Activated CD4-positive, alpha-beta T cell treated with anti-CD3 and anti-CD28 coated beads for 4 hours (primary cell): ENCODE measurements at regions not wholly inside any gene's neighbourhood (a gene's known extent, or its start where the extent isn't known, plus 50 kb on each side); places are given as distances from the start of the nearest gene placed in this dataset.
"Not testable (repeated sequence)": the region's sequence is repeated elsewhere in the genome, so short reads cannot be mapped to it uniquely, and the experiment has no call there.

Experiments used
- DNase-seq, 2 donors: peaks; one replicate each; pipeline ENCODE4 v3.0.0-alpha.2; 2020

DNA sequence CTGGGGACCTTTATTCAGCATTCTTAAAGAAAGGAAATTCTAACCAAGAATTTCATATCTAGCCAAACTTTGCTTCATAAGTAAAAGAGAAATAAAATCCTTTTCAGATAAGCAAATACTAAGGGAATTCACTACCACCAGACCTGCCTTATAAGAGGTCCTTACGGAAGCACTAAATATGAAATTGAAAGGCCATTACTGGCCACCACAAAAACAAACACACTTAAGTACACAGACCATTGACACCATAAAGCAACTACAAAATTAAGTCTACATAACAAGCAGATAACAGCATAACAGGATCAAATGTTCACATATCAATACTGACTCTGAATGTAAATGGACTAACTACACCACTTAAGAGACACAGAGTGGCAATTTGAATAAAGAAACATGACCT lies 361.4 kb upstream of the POU5F2 start:
- DNase-seq, result no peak

DNA sequence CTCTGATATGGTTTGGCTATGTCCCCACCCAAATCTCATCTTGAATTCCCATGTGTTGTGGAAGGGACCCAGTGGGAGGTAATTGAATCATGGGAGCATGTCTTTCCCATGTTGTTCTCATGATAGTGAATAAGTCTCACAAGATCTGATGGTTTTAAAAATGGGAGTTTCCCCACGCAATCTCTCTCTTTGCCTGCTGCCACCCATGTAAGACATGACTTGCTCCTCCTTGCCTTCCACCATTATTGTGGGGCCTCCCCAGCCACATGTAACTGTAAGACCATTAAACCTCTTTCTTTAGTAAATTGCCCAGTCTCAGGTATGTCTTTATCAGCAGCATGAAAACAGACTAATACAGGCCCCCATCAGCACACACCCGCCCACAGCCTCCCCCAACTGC lies 356.0 kb upstream of the POU5F2 start:
- DNase-seq, result not testable (repeated sequence)

DNA sequence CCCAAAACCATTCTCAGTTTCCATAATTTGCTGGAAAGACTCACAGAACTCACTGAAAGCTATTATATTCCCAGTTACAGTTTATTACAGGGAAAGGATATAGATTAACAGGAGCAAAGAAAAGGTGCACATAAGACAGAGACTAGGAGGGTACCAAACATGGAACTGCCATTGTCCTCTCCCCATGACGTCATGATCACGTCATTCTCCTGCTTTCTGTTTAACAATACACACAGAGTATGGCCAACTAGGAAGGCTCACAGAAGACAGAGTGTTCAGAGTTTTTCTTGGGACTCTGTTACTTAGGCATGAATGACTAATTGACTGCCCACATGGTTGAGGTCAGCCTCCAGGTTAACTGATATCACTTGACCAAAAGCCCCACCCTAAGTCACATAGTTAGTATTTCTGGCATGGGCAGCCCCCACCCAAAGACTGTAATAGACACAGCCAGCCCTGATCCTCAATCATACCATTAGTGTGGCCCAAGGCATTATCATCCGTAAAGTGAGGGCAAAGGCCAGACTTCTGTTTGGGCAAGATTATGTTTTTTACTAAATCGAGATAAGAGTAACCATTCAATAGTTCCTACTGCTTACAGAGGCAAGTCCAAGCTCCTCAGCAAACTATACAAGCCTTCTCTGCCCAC lies 353.5 kb upstream of the POU5F2 start:
- DNase-seq, result no peak

DNA sequence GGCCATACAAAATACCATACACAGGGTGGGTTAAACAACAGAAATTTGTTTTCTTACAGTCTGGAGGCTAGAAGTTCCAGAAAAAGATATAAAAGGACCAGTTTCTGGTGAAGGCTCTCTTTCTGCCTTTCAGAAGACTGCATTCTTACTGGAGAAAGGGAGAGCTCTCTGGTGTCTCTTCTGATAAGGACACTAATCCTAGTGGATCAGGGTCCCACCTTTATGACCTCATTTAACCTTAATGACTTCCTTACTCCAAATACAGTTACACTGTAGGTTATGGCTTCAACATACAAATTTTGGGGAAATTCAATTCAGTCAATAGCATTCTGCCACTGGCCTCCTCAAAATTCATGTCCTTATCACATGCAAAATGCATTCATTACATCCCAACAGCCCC lies 351.9 kb upstream of the POU5F2 start:
- DNase-seq, result no peak

DNA sequence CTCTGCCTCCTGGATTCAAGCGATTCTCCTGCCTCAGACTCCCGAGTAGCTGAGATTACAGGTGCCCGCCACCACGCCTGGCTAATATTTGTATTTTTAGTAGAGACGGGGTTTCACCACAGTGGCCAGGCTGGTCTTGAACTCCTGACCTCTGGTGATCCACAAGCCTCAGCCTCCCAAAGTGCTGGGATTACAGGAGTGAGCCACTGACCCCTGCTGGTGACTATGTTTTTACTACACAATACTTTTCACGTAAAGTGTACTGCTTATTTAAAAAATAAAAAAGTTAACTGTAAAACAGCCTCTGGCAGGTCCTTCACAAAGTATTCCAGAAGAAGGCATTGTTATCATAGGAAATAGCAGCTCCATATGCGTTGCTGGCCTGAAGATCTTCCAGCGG lies 345.2 kb upstream of the POU5F2 start:
- DNase-seq, result not testable (repeated sequence)

DNA sequence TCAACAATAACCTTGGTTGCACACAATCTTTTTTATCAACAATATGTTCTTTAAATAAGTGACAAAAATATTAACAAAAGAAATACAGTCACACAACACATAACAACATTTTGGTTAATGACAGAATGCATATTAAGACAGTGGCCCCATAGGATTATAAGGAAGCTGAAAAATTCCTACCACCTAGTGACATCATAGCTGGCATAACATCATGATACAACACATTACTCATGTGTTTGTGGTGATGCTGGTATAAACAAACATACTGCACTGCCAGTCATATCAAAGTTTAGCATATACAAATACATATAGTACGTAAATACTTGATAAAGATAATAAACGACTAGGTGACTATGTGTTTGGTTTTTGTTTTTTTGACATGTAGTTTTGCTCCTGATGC lies 344.8 kb upstream of the POU5F2 start:
- no peak for DNase-seq

DNA sequence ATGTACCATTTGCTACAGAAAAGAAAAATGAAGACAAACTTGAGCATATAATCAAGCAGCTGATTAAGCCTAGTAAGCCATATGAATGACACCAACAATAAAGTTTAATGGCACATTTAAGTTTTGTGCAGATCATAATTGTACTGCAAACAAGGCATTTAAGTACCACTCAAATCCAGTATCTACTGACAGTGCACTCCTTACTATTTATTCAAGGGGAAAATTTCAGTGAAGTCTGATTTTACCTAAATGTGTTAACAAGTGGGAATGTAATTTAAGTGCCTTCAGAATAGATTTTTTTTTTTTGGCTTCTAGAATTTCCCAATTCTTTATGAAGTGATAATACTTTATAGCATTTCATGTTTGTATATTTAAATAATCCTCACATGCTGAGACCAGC lies 341.0 kb upstream of the POU5F2 start:
- DNase-seq, result no peak

DNA sequence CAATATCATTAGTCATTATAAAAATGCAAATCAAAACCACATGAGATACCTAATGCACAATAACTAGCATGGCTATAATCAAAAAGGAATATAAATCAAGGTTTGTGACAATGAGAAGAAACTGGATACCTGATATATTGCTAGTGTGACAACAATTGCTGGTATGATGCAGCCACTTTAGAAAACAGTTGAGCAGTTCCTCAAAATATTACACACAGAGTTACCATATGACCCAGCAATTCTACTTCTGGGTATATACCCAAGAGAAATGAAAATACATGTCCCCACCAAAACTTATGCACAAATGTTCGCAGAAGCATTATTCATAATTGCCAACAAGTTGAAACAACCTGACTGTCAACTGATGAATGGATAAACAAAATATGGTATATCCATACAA lies 339.7 kb upstream of the POU5F2 start:
- no peak for DNase-seq

DNA sequence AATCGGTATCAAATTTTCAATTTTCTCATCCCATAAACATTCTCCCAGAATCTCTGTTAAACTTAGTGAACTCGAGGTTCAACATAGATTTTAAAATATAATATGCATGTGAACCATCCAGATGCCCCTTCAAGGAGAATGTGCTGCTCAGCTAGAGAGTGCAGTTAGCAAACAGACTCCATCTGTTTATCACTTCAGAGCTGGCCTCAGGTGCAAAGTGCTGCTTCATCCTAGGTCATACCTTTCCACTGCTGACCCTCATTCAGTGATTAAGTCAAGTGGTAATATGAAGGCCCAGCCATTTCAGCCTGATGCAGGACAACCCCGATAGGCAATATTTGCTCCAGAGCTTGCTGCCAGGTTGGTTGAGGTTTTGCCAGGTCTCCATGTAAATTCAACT lies 339.0 kb upstream of the POU5F2 start:
- DNase-seq, result no peak

DNA sequence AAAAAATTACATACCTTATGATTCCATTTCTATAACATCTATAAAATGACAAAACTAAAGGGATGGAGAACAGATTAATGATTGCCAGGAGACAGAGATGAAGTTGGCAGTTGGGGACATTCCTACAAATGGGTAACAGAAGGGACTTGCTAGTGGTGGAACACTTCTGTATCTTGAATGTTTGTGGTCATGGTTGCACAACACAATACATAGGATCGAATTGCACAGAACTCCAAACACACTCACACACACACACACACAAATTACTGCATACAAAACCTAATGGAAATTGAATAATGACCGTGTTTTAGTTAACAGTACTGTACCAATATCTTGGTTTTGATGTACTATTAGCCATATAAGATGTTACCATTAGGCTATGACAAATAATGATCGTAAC lies 330.7 kb upstream of the POU5F2 start:
- no peak for DNase-seq

DNA sequence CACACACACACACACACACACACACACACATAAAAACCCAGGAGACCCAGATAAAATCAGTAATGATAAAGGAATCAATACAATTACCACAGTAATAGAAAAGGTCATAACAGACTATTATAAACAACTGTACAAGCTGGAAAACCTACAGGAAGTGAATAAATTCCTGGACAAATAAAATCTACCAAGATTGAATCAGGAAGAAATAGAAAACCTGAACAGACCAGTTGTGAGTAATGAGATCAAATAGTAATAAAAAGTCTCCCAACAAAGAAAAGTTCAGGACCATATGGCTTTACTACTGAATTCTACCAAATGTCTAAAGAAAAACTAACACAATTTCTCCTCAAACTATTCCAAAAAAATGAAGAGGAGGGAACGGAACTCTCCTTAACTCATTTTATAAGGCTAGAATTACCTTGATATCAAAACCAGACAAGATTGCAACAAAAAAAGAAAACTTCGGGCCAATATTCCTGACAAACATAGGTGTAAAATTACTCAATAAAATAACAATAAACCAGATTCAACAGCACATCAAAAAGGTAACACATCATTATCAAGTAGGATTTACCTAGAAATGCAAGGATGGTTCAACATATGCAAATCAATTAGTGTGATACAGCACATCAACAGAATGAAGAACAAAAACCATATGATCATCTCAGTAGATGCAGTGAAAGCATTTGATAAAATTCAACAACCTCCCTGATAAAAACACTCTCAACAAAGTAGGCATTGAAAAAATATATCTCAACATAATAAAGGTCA lies 325.2 kb upstream of the POU5F2 start:
- no peak for DNase-seq

DNA sequence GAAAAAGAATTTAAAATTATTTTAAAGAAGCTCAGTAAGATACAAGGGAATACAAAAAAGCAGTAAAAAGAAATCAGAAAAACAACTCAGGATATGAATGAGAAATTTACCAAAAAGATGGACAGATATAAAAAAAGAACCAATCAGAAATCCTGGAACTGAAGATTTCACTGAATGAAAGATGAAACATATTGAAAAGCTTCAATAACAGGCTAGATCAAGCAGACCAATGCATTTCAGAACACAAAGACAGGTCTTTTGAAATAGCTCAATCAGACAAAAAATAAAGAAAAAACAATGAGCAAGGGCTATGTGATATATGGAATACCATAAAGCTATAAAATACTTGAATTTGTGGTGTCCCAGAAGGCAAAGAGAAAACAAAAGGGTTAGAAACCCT lies 322.6 kb upstream of the POU5F2 start:
- no peak for DNase-seq

DNA sequence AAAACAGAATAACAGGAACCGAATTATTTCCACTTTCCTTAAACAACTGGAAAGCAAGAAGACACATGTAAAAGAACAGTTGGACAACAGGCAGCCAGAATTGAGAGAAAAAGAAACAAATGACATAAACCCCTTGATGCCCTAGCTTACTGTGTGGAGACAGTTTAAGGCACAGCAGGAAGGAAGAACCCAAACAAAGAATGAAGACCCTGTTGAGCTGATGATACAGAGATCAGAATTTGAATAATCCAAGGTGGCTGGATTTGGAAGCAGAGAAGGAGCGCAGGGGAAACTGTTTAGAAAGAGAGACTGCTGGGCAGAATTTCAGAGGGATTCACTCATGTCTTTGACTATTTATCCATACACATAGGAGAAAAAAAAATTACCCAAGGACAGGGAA lies 316.3 kb upstream of the POU5F2 start:
- no peak for DNase-seq

DNA sequence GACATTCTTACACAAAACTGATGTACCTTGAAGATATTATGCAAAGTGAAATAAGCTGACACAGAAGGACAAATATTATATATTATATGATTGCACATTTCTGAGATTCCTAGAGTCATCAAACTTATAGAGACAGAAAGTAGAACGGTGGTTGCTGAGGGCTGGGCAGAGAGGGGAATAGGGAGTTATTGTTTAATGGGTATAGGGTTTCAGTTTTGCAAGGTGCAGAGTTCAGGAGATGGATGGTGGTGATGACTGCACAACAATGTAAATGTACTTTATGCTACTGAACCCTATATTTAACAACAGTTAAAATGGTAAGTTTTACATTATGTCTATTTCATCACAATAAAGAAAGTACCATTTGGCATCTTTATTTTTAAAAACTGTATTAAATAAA lies 315.8 kb upstream of the POU5F2 start:
- DNase-seq, result no peak

DNA sequence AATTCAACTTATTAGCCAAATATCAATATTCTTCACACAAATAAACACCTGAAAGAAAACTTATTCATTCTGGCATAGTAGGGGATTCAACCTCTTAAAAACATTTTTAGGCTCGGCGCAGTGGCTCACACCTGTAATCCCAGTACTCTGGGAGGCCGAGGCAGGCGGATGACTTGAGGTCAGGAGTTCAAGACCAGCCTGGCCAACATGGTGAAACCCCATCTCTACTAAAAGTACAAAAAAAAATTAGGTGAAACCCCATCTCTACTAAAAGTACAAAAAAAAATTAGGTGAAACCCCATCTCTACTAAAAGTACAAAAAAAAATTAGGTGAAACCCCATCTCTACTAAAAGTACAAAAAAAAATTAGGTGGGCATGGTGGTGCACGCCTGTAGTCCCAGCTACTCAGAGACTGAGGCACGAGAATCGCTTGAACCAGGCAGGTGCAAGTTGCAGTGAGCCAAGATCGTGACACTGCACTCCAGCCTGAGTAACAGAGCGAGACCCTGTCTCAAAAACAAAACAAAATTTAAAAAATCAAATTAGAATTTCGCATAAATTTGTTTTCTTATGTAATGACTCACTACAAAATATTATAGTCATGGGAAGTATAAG lies 308.0 kb upstream of the POU5F2 start:
- DNase-seq, result not testable (repeated sequence)

DNA sequence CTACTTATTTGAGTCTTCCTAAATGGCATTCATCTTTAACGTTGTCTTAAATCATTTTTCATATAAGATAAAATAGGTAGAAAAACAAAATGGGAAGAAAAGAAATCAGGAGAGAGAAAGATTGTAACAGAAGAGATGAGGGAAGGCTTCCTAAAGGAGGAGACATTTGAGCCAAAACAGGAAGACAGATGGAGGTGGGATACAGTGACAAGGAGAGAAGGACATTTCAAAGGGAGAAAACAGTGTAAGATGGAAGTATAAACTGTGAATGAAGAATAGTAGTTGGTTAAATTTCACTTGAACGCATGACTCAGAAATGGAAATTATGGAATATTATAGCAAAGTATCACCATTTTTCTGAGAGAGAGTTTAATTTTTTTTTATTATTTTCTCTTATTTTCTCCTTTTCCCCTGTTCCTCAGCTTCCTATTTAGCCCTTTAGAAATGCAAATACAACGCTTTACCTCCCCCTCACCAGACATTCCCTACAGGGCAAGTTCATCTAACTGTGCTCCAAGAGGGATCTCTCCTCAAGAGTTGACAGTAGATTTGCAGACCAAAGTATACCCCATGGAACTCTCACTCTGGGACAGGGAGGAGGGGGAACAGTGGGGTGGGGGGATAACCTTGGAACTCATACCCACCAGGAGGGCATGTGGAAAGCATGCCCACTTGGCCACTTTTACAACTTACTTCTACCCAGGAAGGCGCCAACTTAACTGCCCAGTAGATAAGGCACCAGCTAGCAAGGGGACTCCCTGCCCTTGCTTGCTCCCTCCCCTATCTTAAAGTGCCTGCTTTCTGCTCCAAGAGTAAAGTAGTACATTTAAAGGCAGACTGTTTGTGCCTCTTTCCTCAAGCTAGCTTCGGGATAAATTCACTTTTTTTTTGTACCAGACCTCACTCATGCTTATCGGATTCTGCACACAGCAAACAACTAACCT lies 304.7 kb upstream of the POU5F2 start:
- no peak for DNase-seq

DNA sequence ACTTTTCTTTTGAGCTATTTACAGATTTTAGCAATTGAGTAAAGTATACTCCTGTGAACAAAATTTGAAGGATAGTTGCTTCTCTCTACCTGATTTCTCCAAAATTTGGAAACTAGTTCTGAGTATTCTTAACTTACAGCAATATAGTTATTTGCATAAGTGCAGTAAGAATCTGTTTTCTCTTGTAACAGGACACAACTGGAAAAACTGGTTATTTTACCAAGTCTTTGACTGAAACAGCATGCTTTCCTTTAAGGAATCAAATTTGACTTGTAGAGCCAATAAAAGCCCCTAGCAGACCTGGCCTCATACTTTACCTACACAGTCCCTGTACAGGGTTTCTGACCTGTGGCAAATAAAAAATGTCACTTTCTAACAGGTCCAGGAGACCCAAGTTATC lies 301.9 kb upstream of the POU5F2 start:
- no peak for DNase-seq

DNA sequence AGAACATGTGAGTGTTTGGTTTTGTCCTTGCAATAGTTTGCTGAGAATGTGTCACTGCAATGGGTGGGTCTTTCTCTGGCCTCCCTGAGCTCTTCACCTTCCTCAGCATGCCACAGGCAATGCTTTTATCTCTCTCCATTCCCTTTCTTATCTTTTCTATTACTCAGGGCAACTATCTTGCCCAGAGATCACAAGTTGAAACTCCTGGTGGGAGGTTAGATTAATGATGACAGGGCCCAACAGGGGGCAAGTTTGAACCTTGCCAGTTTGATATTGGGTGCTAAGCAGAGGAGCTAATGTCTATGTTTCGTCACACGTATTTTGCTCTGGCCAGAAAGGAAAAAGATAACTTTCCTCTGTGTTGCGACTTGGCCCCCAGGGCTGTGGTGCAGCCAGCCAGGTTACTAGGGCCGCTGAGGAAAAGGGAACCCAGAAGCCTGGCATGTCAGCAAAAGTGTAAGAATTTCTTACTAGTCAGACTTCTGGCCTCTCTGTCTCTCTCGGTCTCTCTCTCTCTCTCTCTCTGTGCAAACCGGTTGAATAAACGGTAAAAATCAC lies 299.3 kb upstream of the POU5F2 start:
- no peak for DNase-seq

DNA sequence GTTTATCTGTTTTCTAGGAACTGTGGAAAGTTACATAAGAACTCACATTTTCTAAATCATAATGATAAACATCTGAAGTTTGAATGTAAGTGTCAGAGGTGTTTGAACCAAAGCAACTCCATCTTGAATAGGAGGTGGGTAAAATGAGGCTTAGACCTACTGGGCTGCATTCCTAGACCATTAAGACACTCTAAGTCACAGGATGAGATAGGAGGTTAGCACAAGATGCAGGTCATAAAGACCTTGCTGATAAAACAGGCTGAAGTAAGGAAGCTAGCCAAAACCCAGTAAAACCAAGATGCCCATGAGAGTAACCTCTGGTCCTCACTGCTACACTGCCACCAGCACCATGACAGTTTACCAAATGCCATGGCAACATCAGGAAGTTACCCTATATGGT lies 297.7 kb upstream of the POU5F2 start:
- DNase-seq, result no peak

DNA sequence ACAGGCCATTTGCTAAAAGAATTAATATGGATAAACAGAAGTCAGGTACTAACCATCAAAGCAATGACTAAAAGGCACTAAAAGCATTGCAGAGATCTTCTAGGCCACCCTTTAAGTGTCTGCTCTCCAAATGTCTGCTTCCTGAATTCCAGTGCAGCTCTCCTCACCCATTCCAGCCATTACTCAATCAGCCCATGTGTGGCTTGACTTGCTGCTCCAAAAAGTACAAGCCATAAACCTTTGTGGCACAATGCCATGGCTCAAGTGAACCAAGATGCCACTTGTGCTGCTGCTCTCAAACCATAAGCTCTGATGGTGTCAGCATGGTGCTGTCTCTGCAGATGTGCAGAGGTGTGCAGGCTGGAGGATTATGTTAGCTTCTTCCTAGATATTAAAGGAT lies 290.2 kb upstream of the POU5F2 start:
- DNase-seq, result no peak

DNA sequence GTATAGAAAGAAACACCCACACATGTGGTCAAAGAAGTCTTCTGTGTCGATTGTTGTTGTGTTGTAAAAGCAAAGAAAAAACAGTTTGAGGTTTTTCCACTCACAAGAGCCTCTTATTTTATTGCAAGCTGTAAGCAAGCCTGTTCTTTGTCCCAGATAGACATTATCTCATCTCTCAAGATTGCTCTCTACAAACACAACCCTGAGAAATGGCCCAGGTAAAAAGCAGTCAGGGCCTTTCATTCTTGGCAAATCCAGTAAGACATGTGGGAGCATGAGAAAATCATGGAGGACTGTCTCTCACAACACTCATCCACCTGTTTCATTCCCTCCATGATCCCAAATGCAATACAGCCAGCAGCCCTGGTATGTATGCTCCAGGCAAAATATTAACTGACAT lies 286.6 kb upstream of the POU5F2 start:
- DNase-seq, result no peak

DNA sequence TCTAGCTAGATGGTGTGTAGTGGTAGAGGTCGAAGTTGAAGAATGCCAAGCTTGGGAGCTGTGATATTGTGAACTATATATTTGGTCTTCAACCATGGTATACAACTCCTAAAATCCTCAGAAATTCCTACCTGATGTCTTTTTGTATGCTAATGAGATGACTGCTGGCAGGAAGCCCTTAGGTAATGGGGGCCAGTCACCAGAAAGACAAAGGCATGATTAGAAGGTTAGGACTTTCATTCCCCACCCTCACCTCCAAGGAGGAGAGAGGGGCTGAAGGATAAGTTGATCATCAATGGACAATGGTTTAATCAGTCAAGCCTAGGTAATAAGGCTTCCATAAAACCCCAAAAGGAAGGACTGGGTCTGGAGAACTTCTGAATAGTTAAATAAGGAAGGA lies 285.7 kb upstream of the POU5F2 start:
- no peak for DNase-seq
